ENCODE measurements at regions not wholly inside any gene's neighbourhood (a gene's known extent, or its start where the extent isn't known, plus 50 kb on each side); places are given as distances from the start of the nearest gene placed in this dataset.

- no peak for DNase-seq (ENCODE audit: low spot score)
Measured at GRCh38 chr15:77709135-77709886, 76.6 kb upstream of the LINGO1 start.

- DNase-seq (ENCODE audit: low spot score): no peak
Measured at GRCh38 chr15:77706482-77707244, 74.0 kb upstream of the LINGO1 start.

DNA sequence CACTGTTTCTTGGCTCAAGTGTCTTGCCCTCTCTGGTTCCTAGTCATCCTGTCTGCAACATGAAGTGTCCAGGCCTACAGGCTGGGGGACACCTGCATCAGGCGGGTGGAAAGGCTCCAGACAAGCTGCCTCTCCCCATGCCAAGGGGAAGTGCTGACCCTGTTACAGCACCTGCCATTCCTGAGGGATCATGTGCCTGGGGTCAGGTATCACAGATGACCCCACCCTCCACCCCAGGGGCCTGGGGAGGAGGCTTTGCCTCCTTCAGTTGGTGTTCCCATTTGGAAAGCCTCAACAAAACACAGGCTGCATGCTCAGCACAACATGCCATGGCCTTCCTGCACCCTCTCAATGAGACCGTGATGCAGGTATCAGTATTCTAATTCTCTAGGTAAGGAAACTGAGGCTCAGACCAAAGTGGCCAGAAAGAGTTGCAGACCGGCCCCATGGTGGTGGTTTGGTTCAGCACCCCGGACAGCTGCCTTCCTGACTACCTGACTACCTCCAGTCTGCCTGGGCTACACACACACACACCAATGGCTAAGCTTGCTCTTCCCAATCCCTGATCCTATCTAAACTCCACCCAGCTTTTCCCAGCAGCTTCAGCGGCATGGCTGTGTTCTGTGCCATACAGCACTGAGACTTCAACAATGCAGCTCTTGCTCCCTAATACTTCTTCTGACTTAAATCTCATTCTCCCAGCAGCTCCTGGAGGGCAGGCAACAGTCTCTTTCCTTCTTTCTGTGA is 69.7 kb upstream of the LINGO1 start:
- no peak for DNase-seq (ENCODE audit: low spot score)

DNA sequence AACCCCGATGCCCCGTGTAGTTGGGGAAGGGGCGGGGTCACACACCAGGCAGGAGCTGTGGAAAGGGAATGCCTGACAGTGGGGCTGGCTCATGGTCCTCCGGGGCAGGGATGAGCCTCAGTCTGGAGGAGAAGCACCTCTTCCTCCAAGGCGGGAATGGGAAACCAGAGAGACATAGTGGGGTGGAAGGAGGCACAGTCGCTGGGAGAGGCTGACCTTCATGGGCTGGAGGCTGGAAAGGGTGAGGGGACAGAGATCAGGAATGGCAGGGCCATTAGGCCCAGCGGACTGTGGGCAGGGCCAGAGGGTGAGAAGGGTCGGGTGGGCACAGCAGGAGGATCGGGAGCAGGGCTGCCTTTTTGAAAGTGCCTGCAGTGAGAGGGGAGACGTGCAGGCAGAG is 65.8 kb upstream of the LINGO1 start:
- no peak for DNase-seq (ENCODE audit: low spot score)

DNA sequence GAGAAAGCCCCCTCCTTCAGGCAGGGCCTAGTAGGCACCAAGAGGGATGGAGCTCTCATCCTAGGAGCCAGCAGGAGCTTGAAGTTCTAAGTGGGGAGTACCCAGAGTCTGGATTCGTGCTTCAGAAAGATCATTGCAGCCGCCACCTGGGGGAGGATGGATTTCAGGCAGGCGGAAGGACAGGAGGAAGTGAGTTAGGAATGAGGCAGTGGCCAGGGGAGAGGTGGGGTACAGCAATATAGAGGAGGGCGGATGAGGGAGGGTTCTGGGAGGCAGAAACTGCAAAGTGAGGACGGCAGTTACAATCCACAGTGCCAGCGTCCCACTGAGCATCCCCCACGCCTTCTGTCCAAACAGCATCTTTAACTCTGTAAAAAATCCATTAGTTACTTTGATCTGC is 65.2 kb upstream of the LINGO1 start:
- DNase-seq (ENCODE audit: low spot score): no peak

DNA sequence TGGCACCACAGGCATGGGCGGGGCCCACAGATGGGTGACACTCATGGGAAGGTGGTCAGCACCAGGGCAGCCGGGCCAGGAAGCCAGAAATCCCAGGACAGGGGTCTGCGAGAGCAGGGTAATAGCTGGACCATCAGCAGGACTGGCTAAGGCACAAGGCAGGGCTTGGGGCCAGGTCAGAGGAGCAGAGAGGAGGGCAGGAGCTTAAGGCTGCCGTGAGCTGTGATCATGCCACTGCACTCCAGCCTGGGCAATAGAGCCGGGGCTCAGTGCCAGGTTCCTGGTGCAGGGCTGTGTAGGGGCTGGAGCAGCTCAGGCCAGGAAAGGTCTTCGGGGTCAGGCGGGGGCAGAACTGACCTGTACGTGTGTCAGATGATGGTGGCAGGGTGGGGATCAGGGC is 64.2 kb upstream of the LINGO1 start:
- DNase-seq (ENCODE audit: low spot score): no peak

DNA sequence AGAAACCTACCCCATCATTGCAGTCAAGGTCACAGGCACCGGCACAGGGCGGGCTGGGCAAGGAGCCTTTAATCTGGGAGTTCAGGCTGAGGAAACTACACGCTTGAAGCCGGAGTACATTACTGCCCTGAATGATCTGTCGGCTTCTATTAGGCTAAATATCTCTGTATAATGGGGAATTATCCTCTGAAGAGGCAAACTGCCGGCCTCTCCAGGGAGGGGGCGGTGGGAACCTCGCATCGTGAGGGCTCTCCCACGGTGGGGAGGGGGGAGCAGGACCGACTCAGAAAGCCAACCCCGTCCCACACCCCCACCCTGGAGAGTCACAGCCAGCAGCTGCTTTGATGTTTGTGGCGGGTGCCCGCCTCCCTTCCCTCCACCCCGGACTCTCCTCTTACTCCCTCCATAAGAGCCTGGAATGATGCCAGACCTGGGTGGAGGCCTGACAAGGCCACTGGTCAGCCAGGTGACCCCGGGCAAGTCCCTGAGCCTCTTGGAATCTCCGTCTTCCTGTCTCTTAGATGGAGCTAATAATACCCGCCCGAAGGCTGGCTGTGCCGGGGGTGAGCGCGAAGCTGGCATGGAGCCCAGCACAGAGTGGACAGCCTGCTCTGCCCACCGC is 63.4 kb upstream of the LINGO1 start:
- DNase-seq (ENCODE audit: low spot score): no peak

DNA sequence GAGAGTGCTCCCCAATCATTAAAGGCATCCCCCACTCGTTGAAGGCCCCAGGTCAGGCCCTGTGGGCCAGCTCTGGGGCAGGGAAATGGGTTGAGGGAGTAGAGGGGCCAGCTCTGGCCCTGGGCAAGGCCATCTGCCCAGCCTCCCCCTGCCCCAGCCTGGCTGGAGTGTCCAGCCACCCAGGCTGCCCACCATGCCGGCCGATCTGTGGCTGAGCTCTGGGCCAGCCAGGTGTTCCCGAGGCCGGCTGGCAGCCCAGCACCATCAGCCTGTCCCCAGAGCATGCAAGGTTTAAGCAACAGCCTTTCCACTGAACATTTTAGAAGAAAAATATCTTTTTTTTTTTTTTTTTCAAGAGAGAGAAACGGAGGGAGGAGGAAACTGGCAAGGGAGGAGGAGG is 62.8 kb upstream of the LINGO1 start:
- DNase-seq (ENCODE audit: low spot score): no peak

- DNase-seq (ENCODE audit: low spot score): no peak
Measured at GRCh38 chr15:77693576-77693975, 60.9 kb upstream of the LINGO1 start.

DNA sequence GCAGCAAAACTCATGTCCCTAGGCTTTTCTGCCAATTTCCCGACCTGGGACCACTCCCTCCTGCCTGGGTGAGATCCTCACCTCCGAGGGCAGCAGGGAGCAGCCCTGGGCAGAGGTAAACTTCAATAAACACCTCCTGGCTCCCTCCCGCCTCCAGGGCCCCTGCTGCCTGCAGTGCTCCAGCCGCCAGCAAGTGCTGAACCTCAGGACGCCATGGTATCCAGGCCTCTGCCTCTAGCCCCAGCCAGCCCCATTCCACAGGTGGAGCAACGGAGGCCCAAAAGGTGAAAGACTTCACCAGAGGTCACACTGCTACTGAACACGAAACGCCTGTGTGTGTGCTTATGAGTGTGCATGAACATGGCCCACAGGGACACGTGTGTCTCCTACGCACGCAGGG is 59.9 kb upstream of the LINGO1 start:
- DNase-seq (ENCODE audit: low spot score): no peak

DNA sequence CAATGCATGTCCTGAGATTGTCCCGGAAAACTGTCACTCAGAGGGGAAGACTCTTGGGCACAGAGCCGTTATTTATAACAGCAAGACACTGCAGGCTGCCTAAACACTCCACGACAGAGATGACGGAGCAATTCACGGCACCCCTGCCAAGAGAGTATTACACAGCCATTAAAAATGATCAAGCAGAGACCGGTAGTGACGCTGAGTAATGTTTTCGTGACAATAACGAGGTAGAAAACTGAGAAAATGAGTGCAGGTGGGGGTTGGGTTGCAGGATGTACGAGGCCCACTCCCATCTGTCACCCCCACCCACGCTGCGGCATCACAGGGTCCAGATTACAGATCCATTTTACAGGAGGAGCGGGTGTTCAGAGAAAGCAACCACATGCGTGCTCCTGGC is 58.9 kb upstream of the LINGO1 start:
- no peak for DNase-seq (ENCODE audit: low spot score)

- no peak for DNase-seq (ENCODE audit: low spot score)
Measured at GRCh38 chr15:77689821-77690220, 57.1 kb upstream of the LINGO1 start.

GRCh38 chr15:77688693-77689092 is 56.0 kb upstream of the LINGO1 start:
- DNase-seq (ENCODE audit: low spot score): no peak

- DNase-seq (ENCODE audit: low spot score): no peak
Measured at GRCh38 chr15:77688266-77688665, 55.6 kb upstream of the LINGO1 start.

DNA sequence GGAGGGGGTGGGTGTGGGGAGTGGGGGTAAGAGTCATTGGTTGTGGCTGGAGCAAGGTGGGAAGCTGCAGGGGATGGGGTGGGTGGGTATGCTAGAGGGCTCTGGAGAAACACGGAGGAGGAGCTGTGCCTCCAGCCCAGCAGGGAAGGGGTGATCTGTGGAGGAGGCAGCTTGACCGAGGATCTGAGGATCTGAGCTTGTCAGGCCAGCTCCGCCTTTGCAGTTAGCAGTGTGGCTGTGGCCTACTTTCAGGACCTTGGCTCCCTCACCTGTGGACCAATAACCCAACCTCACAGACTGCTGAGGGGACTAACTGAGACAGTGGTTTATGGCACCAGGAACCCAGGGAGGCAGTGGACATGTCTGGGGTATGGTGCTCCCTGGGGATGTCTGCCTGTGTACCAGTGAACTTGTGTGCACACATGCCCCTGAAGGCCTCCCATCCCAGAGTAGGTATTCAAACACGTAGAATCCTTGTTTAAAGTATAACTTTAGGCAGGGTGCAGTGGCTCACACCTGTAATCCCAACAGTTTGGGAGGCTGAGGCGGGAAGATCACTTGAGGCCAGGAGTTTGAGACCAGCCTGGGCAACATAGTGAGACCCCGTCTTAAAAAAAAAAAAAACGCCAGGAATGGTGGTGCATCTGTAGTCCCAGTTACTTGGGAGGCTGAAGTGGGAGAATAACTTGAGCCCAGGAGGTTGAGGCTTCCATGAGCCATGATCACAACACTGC is 52.5 kb upstream of the LINGO1 start:
- no peak for DNase-seq (ENCODE audit: low spot score)

GRCh38 chr15:77684341-77685081 is 51.8 kb upstream of the LINGO1 start:
- DNase-seq (ENCODE audit: low spot score): no peak

- DNase-seq (ENCODE audit: low spot score): no peak
Measured at GRCh38 chr15:77682564-77682963, 49.9 kb upstream of the LINGO1 start.
